HG02571 (cell line): ENCODE measurements at regions not wholly inside any gene's neighbourhood (a gene's known extent, or its start where the extent isn't known, plus 50 kb on each side); places are given as distances from the start of the nearest gene placed in this dataset.
"Not testable (repeated sequence)": the region's sequence is repeated elsewhere in the genome, so short reads cannot be mapped to it uniquely, and the experiment has no call there.

ENCODE experiments used
- ATAC-seq: cut with Tn5 transposase; IDR thresholded peaks from one replicate; pipeline ENCODE4 v1.9.1; 2021; ENCODE audit warnings: mild to moderate bottlenecking, moderate library complexity; ENCODE audit not compliant: unreplicated experiment

DNA sequence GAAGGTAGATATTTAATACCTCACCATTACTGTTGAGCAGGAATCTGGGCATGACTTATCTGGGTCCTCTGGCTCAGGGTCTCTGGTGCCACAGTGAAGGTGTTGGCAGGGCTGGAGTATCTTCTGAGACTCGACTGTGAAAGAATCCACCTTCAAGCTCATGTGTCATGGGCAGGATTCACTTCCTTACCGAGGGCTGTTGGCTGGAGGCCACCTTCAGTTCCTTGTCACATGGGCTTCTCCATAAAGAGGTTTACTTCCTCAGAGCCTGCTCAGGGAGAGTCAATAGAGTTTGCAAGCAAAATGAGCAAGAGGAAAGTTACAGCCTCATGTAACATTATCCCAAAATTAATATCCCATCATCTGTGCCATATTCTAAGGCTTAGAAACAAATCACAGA is 459.5 kb downstream of the NR2F2 start:
- ATAC-seq: no peak

GRCh38 chr15:96792216-96792615 is 461.7 kb downstream of the NR2F2 start:
- ATAC-seq: no peak

GRCh38 chr15:96796841-96797240 is 466.3 kb downstream of the NR2F2 start:
- ATAC-seq: no peak

GRCh38 chr15:96801576-96802150 is 471.2 kb downstream of the NR2F2 start:
- no peak for ATAC-seq

DNA sequence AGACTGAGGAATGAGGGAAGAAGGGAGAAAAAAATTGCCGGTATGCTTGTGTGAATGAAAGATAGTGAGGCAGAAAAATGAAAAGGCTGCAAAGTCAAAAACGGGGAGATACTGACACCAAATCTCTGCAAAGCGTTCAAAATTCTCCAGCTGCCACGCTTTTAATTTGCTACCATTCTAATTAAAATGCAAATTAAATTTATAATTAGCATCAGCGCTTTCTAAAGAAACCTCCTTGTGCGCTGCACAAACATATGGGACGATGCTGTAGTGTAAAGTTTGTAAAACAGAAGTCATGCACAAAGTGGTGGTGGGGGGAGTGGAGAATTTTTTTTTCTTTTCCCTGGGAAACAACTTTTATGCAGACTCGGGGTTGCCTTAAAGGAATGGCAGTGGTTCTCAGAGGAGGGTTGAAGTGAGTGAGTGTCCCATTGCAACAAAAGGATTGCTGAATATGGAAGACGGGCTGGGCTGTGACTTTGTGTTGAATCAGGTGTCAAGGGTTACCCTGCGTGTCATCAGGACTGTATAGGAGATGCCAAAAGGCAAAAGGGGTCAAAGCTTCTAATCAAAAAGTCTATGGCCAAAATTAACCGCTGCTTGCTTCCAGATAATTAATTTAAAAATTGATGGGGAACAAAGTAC is 472.2 kb downstream of the NR2F2 start:
- ATAC-seq: no peak

GRCh38 chr15:96804754-96805153 is 474.3 kb downstream of the NR2F2 start:
- ATAC-seq: no peak

DNA sequence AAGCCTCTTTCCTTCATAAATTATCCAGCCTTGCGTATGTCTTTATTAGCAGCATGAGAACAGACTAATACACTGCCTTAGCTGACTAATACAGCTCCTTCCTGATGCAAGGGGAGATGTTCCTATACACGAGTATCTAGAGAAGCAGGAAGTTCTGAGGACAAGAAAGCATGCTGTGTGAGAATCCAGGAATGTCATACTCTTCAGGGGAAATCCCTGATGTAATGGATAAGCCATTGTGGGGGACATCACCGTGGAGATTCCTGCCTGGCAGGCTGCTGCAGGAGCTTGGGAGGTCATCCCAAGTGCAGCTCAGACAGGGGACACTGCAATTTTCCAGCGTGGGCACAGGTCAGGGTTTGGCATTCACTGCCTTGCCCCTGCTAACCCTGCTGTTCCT is 476.9 kb downstream of the NR2F2 start:
- ATAC-seq: no peak

GRCh38 chr15:96817900-96818299 is 487.4 kb downstream of the NR2F2 start:
- ATAC-seq: no peak

DNA sequence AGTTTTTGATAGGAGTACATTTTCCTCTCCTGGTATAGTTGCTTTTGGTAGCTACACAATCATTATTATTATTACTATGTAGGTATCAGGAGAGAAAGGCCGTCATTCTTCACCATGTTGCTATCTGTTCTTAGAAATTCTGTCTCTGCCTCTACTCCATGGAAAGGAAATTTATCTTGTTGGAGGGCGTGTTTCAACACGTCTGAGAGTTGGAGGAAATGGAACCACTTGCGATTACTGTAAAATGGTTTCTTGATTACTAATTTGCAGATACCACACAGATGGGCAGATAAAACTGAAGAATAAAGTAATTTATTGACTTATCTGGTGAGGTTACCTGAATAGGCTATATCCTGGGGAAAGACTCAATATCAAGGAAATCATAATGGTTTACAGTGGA is 488.4 kb downstream of the NR2F2 start:
- no peak for ATAC-seq

- ATAC-seq: no peak
Measured at GRCh38 chr15:96827981-96828380, 497.5 kb downstream of the NR2F2 start.

DNA sequence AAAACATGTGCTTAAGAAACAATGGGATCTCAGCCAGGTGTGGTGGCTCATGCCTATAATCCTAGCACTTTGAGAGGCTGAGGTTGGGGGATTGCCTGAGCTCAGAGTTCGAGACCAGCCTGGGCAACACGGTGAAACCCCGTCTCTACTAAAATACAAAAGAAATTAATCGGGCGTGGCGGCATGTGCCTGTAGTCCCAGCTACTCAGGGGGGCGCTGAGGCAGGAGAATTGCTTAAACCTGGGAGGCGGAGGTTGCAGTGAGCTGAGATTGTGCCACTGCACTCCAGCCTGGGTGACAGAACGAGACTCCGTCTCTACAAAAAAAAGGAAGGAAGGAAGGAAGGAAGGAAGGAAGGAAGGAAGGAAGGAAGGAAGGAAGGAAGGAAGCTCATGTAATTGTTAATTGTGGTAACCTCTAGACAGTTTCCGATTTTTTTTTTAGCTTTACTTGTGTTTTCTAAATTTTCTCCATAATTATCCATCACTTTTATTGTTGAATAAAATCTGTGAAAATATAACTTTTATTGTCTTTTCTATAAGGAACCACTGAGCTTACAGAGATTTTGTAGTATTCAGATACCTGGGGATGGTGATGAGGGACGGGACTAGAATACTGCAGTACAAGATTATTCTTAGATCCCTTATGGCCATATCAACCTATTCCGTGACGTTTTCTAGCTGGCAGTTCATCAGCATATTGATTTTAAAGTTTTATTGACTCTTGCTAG is 506.9 kb downstream of the NR2F2 start:
- no peak for ATAC-seq

- ATAC-seq: no peak
Measured at GRCh38 chr15:96838081-96838480, 507.6 kb downstream of the NR2F2 start.

DNA sequence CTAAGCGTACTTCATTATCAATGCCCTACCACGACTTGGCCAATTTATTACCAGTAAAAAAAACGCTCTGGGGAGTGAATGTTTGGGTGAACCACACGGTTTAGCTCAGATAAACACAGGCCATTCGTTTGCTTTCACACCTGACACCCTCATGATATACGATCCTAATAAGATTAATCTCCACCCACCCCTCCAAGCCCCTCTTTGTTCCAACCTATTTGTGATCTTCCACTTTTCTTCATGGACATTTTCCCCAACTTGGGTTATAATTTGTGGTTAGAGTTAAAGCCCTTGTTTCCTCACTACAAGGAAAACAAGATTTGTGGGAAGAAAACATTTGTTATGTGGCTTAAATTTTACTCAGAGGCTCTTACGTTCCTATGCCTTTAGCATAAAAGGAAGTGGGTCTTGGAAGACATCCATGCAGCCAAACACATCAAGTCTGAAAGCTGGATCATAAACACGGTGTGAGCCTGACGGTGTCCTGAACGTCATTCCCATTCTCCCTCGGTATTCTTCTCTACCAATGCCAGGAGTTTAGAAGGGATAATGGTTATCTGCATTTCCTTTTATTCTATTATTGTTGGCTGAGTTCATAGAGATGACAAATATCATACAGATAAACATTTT is 518.9 kb downstream of the NR2F2 start:
- no peak for ATAC-seq

DNA sequence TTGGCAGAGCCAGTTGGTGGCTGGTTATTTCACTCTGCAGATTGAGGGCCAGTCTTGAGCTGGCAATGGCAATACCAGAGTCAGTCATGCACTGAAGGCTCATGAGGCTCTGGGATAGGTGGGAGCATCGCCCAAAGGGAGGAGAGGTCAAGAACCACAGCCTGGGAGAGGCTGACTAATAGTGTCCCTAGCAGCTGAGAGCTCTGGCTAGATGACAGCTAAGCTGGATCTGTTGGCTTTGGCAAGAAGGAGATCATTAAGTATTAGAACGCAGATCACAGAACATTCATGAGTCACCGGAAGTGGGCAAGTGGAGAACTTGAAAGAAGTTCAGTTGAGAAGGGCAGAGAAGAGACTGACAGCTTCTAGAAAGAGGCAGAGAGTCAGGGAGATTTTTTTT is 521.1 kb downstream of the NR2F2 start:
- ATAC-seq: no peak

DNA sequence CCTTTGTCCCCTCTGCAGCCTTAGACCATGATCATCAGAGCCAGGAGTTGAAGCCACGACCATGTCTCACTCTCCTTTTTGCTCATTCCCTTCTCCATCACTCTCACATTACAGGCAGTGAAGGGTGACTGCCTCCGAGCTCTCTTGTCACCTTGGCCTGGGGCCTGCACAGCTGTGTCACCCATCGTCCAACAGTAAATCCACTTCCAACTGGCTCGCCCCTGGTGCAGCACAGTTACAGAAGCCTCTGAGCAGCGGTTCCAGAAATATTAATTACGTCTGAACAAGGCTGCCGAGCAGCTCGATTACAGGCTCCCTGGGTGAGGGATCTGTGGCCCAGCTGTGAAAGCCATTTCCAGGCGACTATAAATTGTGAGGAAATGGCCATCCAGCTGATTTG is 528.2 kb downstream of the NR2F2 start:
- ATAC-seq: no peak

DNA sequence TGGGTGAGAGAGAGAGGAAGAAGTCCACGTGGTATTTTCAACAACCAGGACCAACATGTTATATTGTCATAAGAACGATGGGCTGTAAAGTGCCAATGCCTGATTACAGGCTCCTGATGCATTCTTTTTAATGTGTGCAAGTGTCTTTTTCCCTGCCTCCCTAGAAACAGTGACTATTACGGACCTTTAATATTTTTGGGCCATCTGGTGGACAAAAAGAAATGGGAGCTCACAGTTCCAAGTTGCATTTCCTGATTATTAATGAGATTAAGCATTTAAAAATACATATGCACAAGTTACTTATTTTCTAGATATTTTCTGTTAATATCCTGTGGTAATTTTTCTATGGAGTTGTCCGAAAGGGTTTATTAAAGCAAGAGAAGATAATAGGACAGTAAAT is 530.2 kb downstream of the NR2F2 start:
- ATAC-seq: no peak

GRCh38 chr15:96867992-96868391 is 537.5 kb downstream of the NR2F2 start:
- no peak for ATAC-seq

- ATAC-seq: no peak
Measured at GRCh38 chr15:96869122-96869521, 538.6 kb downstream of the NR2F2 start.

GRCh38 chr15:96869790-96870189 is 539.3 kb downstream of the NR2F2 start:
- no peak for ATAC-seq

DNA sequence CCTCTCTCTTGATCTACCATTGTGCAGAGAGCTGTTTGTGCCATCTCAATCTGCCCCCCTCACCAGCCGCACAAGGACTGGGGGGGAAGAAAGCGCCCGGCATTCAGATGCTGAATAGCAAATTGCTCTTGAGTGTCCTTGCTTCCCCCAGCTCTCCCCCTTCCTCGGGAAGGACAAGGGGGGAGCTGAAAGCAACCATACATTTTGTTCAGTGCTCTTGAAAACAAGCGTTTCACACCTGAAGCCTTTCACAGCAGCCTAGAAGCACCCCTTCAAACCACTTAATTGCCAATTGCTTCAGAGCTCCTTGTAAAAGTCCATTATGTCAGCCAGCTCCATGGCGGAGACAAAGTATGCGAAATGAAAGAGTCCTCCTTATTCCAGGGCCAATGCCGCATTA is 540.1 kb downstream of the NR2F2 start:
- ATAC-seq: no peak

GRCh38 chr15:96877442-96877841 is 546.9 kb downstream of the NR2F2 start:
- ATAC-seq: not testable (repeated sequence)

GRCh38 chr15:96878129-96878528 is 547.6 kb downstream of the NR2F2 start:
- no peak for ATAC-seq
